Tibial artery (tissue), 4 donors: ENCODE measurements at regions not wholly inside any gene's neighbourhood (a gene's known extent, or its start where the extent isn't known, plus 50 kb on each side); places are given as distances from the start of the nearest gene placed in this dataset.
A peak's percentile ranks its signal among the peaks of the same experiment; 100 is the strongest.

Source experiments
- DNase-seq, 2 donors: peaks; one replicate each; pipeline ENCODE4 v3.0.0-alpha.2; 2019
- H3K27ac ChIP-seq, 2 donors: fragments of 200-600 bp; sonication (generic) in 1 of 2; 1 replicate in 1 of 2; 2 replicates in 1 of 2; pipeline ENCODE4 v1.5.1; 2018 to 2019; ENCODE audit warnings: mild to moderate bottlenecking in 1 of 2
- H3K27me3 ChIP-seq, 2 donors: fragments of 200-600 bp; sonication (generic) in 1 of 2; one replicate each; pipeline versions ENCODE4 v1.5.1 to v1.6.0; 2016 to 2019
- H3K36me3 ChIP-seq, 3 donors: fragments of 200-600 bp; sonication (generic) in 2 of 3; one replicate each; pipeline ENCODE4 v1.5.1; 2016 to 2019; ENCODE audit warnings: mild to moderate bottlenecking in 2 of 3
- H3K4me1 ChIP-seq, 4 donors: fragments of 200-600 bp; sonication (generic) in 2 of 4; 1 replicate in 3 of 4; 2 replicates in 1 of 4; pipeline ENCODE4 v1.5.1; 2016 to 2019
- H3K4me3 ChIP-seq, 2 donors: fragments of 200-600 bp; sonication (generic) in 1 of 2; 1 replicate in 1 of 2; 2 replicates in 1 of 2; pipeline ENCODE4 v1.5.1; 2018 to 2019; ENCODE audit warnings: mild to moderate bottlenecking in 2 of 2
- H3K9me3 ChIP-seq, 3 donors: fragments of 200-600 bp; sonication (generic) in 1 of 3; one replicate each; pipeline ENCODE4 v1.5.1; 2016 to 2019
- CTCF ChIP-seq, 2 experiments: fragments of 200-600 bp in 1 of 2; fragments of 450-650 bp in 1 of 2; IDR thresholded peaks; one replicate each; pipeline ENCODE4 v1.5.1; 2017 to 2019; ENCODE audit warnings: antibody characterized with exemption in 2 of 2, mild to moderate bottlenecking in 1 of 2, moderate library complexity in 1 of 2
- intact Hi-C: fragments of 100-400 bp; cut with DNase I; formaldehyde crosslinking; loops from one replicate; pipeline ENCODE4 v1.15.0; 2023; ENCODE audit warnings: low total_unique reads

- peaks cover 0 to 6% (median 0%) of the 10 kb centered on the region in 4 donors for H3K4me1 ChIP-seq
- no peak for DNase-seq
- intact Hi-C loops = no loop called here
- peak overlapping the region in 1 of 2 donors; percentile 51 for H3K27ac ChIP-seq
- no peaks in the 10 kb centered on the region for H3K9me3 ChIP-seq
- H3K4me3 ChIP-seq = no peak overlapping the region
- H3K36me3 ChIP-seq = no peaks in the 10 kb centered on the region
- no peaks in the 10 kb centered on the region for H3K27me3 ChIP-seq
- TF ChIP-seq CTCF (IDR thresholded peaks at IDR 0.05) = no peak
Observed at GRCh38 chr1:223030871-223031400, 112.1 kb downstream of the TLR5 start.

- Histone ChIP-seq H3K36me3 (no peaks in the 10 kb centered on the region), H3K27me3 (no peaks in the 10 kb centered on the region), H3K4me1 (peaks cover 0 to 6% (median 0%) of the 10 kb centered on the region in 4 donors), H3K9me3 (no peaks in the 10 kb centered on the region), H3K27ac (peak overlapping the region; percentile 17 to 51), H3K4me3 (no peak overlapping the region)
- DNase-seq = peak; percentile 79 to 90
- intact Hi-C loops = no loop called here
- no peak for TF ChIP-seq CTCF (IDR thresholded peaks at IDR 0.05)
Observed at GRCh38 chr1:223031733-223032601, 111.1 kb downstream of the TLR5 start.

- no peak for TF ChIP-seq CTCF (IDR thresholded peaks at IDR 0.05)
- Histone ChIP-seq H3K4me3 (no peak overlapping the region), H3K36me3 (no peaks in the 10 kb centered on the region), H3K27ac (no peak overlapping the region), H3K4me1 (peaks cover 0 to 13% (median 2%) of the 10 kb centered on the region in 4 donors), H3K27me3 (no peaks in the 10 kb centered on the region), H3K9me3 (no peaks in the 10 kb centered on the region)
- intact Hi-C loops = no loop called here
- DNase-seq = no peak
Observed at GRCh38 chr1:223033658-223034057, 109.4 kb downstream of the TLR5 start.

- H3K4me3 ChIP-seq = no peak overlapping the region
- H3K36me3 ChIP-seq = no peaks in the 10 kb centered on the region
- no peaks in the 10 kb centered on the region for H3K27me3 ChIP-seq
- H3K9me3 ChIP-seq = no peaks in the 10 kb centered on the region
- H3K4me1 ChIP-seq = peaks cover 0 to 18% (median 5%) of the 10 kb centered on the region in 4 donors
- DNase-seq = no peak
- intact Hi-C loops = no loop called here
- no peak overlapping the region for H3K27ac ChIP-seq
- TF ChIP-seq CTCF (IDR thresholded peaks at IDR 0.05) = no peak
Observed at GRCh38 chr1:223034270-223034798, 108.7 kb downstream of the TLR5 start.

- H3K36me3 ChIP-seq = no peaks in the 10 kb centered on the region
- peaks cover 0 to 18% (median 5%) of the 10 kb centered on the region in 4 donors for H3K4me1 ChIP-seq
- DNase-seq = no peak
- no peak overlapping the region for H3K27ac ChIP-seq
- no peak overlapping the region for H3K4me3 ChIP-seq
- intact Hi-C loops = no loop called here
- no peaks in the 10 kb centered on the region for H3K27me3 ChIP-seq
- no peaks in the 10 kb centered on the region for H3K9me3 ChIP-seq
- no peak for TF ChIP-seq CTCF (IDR thresholded peaks at IDR 0.05)
Observed at GRCh38 chr1:223035724-223036478, 107.1 kb downstream of the TLR5 start.
